Upper lobe of left lung (tissue), 6 donors: ENCODE measurements at regions not wholly inside any gene's neighbourhood (a gene's known extent, or its start where the extent isn't known, plus 50 kb on each side); places are given as distances from the start of the nearest gene placed in this dataset.

Source experiments
- ATAC-seq, 2 donors: fragments of 200-7000 bp; cut with Tn5 transposase; one replicate each; pipeline ENCODE4 v1.9.1; 2022; ENCODE audit warnings: mild to moderate bottlenecking in 2 of 2, moderate library complexity in 2 of 2; ENCODE audit not compliant: low FRiP score in 2 of 2
- DNase-seq, 2 donors: peaks; one replicate each; pipeline ENCODE4 v3.0.0-alpha.2; 2019 to 2020
- H3K27ac ChIP-seq, 4 donors: fragments of 200-600 bp; sonication (generic); one replicate each; pipeline ENCODE4 v1.5.1; 2016 to 2019
- H3K27me3 ChIP-seq, 4 donors: fragments of 200-600 bp; sonication (generic); one replicate each; pipeline ENCODE4 v1.5.1; 2017 to 2019
- H3K36me3 ChIP-seq, 4 donors: fragments of 200-600 bp; sonication (generic); one replicate each; pipeline ENCODE4 v1.5.1; 2016 to 2019
- H3K4me1 ChIP-seq, 4 donors: fragments of 200-600 bp; sonication (generic); one replicate each; pipeline ENCODE4 v1.5.1; 2018 to 2019
- H3K4me3 ChIP-seq, 4 donors: fragments of 200-600 bp; sonication (generic); one replicate each; pipeline ENCODE4 v1.5.1; 2017 to 2019; ENCODE audit warnings: mild to moderate bottlenecking in 2 of 4, moderate library complexity in 1 of 4
- H3K9me3 ChIP-seq, 4 donors: fragments of 200-600 bp; sonication (generic); one replicate each; pipeline ENCODE4 v1.5.1; 2018 to 2019
- CTCF ChIP-seq, 6 experiments: fragments of 450-650 bp in 4 of 6; fragments of 200-600 bp in 2 of 6; sonication (generic) in 2 of 6; IDR thresholded peaks; one replicate each; pipeline ENCODE4 v1.5.1; 2016 to 2019; ENCODE audit warnings: antibody characterized with exemption in 6 of 6
- EP300 ChIP-seq, 4 donors: sonication (generic); formaldehyde crosslinking; IDR thresholded peaks; one replicate each; pipeline ENCODE4 v1.5.1; 2017; ENCODE audit warnings: antibody characterized with exemption in 4 of 4, control low read depth in 2 of 4
- POLR2A ChIP-seq, 4 donors: fragments of 450-650 bp; IDR thresholded peaks; one replicate each; pipeline ENCODE4 v1.5.1; 2016 to 2017; ENCODE audit warnings: antibody characterized with exemption in 4 of 4, mild to moderate bottlenecking in 2 of 4
- POLR2AphosphoS5 ChIP-seq, 2 donors: sonication (generic); formaldehyde crosslinking; IDR thresholded peaks; one replicate each; pipeline ENCODE4 v1.5.1; 2017; ENCODE audit warnings: antibody characterized with exemption in 2 of 2
- WGBS, 2 donors: methylation state at CpG; one replicate each; pipeline ENCODE4 v1.1.5; 2017 to 2018; 5-methylcytosine and 5-hydroxymethylcytosine counted together
- donor health status: DM: no; HTN: no; CAD: no; lungs with moderate emphysema.
- donor health status: DM: no; HTN: yes; CAD: no; lungs with severe emphysema.

DNA sequence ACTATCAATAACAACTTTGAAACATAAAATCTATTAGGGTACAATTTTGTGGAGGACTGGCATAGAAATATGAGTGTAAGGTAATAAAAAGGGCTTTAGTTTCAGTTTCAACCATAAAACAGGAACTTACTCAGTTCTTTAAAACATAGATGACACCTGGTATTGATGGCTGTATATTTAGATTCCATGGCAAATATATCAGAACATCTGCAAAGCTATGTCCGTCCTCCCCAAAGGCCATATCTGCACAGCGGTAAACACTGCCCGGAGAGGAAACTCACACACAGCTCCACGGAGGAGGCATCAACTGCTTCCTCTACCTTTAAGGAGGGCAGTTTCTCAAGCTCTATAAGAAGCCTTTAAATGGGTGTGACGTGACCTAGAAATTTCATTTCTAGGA is 993.3 kb downstream of the BRD1 start:
- no peaks in the 10 kb centered on the region for H3K27me3 ChIP-seq
- 34 to 67% methylated on average over 5 of the region's 5 CpGs for whole genome bisulfite sequencing, 2 donors
- DNase-seq (no peak), ATAC-seq (no peak)
- no peak overlapping the region for H3K27ac ChIP-seq
- peaks cover 0 to 17% (median 6%) of the 10 kb centered on the region in 4 donors for H3K9me3 ChIP-seq
- no peak overlapping the region for H3K4me3 ChIP-seq
- TF ChIP-seq POLR2A (IDR thresholded peaks at IDR 0.05): no peak
- no peak for TF ChIP-seq POLR2AphosphoS5 (IDR thresholded peaks at IDR 0.05)
- no peak for TF ChIP-seq EP300 (IDR thresholded peaks at IDR 0.05)
- TF ChIP-seq CTCF (IDR thresholded peaks at IDR 0.05): no peak
- no peaks in the 10 kb centered on the region for H3K36me3 ChIP-seq
- no peaks in the 10 kb centered on the region for H3K4me1 ChIP-seq

GRCh38 chr22:48832592-48832991 is 995.1 kb downstream of the BRD1 start:
- WGBS, 2 donors: 84 to 96% methylated on average over 4 of the region's 4 CpGs
- H3K4me1 ChIP-seq: no peaks in the 10 kb centered on the region
- no peak overlapping the region for H3K27ac ChIP-seq
- DNase-seq (no peak), ATAC-seq (no peak)
- TF ChIP-seq EP300 (IDR thresholded peaks at IDR 0.05) (no peak), POLR2A (IDR thresholded peaks at IDR 0.05) (no peak), CTCF (IDR thresholded peaks at IDR 0.05) (no peak), POLR2AphosphoS5 (IDR thresholded peaks at IDR 0.05) (no peak)
- peaks cover 0 to 17% (median 6%) of the 10 kb centered on the region in 4 donors for H3K9me3 ChIP-seq
- no peaks in the 10 kb centered on the region for H3K36me3 ChIP-seq
- no peaks in the 10 kb centered on the region for H3K27me3 ChIP-seq
- no peak overlapping the region for H3K4me3 ChIP-seq

DNA sequence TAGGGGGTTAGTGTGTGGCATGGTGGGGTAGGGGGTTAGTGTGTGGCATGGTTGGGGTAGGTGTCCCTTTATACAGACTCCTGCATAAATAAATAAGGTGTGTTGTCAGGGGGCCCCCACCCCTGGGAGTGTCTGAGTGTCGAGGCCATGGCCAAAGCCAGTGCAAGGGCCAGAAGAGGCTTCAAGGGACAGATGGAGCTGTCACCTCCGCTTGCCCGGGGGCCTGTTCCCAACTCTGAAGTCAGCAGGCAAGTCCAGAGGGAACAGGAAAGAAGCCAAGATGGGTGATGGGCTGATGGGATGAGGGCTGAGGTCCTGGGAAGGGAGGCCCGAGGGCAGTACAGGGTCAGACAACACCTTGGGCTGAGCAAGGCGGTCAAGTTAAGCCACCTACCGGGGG is 997.8 kb downstream of the BRD1 start:
- no peak for ATAC-seq
- H3K27ac ChIP-seq: no peak overlapping the region
- TF ChIP-seq POLR2A (IDR thresholded peaks at IDR 0.05) (no peak), EP300 (IDR thresholded peaks at IDR 0.05) (no peak), POLR2AphosphoS5 (IDR thresholded peaks at IDR 0.05) (no peak), CTCF (IDR thresholded peaks at IDR 0.05) (no peak)
- peaks cover 0 to 17% (median 6%) of the 10 kb centered on the region in 4 donors for H3K9me3 ChIP-seq
- WGBS, 2 donors: 81 to 95% methylated on average over 6 of the region's 6 CpGs
- H3K4me3 ChIP-seq: no peak overlapping the region
- H3K4me1 ChIP-seq: no peaks in the 10 kb centered on the region
- no peak for DNase-seq
- H3K36me3 ChIP-seq: no peaks in the 10 kb centered on the region
- no peaks in the 10 kb centered on the region for H3K27me3 ChIP-seq

DNA sequence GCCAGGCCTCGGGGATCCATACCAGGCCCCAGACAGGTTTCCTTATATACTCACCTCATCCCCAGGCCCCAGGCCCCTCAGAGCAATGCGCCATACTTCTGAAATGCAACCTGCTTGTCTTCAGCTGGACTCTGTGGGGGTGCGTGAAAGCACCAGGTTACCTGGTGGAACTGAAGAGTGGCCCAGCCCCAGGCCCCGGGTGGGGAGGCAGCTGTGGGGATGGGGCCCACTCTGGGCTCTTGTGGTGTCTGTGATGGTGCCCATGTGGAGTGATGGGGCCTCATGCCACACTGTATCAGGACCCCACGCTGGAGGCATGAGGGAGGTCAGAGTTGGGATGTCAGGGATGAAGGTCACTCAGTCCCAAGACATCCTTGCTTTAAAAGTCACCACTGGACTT is 999.0 kb downstream of the BRD1 start:
- H3K27ac ChIP-seq: no peak overlapping the region
- ATAC-seq (no peak), DNase-seq (no peak)
- H3K9me3 ChIP-seq: peaks cover 0 to 17% (median 6%) of the 10 kb centered on the region in 4 donors
- no peaks in the 10 kb centered on the region for H3K36me3 ChIP-seq
- H3K4me1 ChIP-seq: no peaks in the 10 kb centered on the region
- no peaks in the 10 kb centered on the region for H3K27me3 ChIP-seq
- WGBS, 2 donors: 50 to 83% methylated on average over 1 to 5 of the region's 5 CpGs
- no peak for TF ChIP-seq POLR2AphosphoS5 (IDR thresholded peaks at IDR 0.05)
- no peak for TF ChIP-seq CTCF (IDR thresholded peaks at IDR 0.05)
- TF ChIP-seq EP300 (IDR thresholded peaks at IDR 0.05): no peak
- TF ChIP-seq POLR2A (IDR thresholded peaks at IDR 0.05): no peak
- H3K4me3 ChIP-seq: no peak overlapping the region

DNA sequence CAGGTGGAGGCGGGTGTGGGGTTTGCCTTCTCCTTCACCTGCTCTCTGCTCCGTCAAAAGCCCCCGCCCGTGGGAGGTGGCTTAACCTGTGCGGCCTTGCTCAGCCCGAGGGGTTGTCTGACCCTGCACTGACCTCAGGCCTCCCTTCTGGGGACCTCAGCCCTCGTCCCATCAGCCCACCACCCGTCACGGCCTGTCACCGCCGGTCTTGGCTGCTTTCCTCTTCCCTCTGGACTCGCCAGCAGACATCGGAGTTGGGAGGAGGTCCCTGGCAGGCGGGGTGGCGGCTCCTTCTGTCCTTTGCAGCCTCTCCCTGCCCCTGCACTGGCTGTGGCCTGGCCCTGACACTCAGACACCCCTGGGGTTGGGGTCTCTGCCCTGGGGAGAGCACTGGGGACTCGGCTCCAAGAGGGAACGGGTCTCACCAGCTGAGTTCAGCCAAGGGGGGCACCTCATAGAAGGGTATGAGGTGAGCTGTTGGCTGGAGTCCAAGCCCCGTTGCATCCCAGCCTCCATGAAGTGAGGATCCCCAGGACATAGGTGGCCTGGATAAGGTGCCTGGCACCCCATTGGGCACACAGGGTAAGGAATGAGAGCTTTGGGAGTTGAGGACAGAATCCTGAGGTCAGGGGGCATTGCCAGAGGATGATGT is 999.6 kb downstream of the BRD1 start:
- H3K4me3 ChIP-seq: no peak overlapping the region
- no peaks in the 10 kb centered on the region for H3K4me1 ChIP-seq
- H3K9me3 ChIP-seq: peaks cover 0 to 16% (median 5%) of the 10 kb centered on the region in 4 donors
- H3K36me3 ChIP-seq: no peaks in the 10 kb centered on the region
- peak in 1 of 2 donors; percentile 21 for ATAC-seq
- no peak for TF ChIP-seq CTCF (IDR thresholded peaks at IDR 0.05)
- no peak for TF ChIP-seq EP300 (IDR thresholded peaks at IDR 0.05)
- TF ChIP-seq POLR2AphosphoS5 (IDR thresholded peaks at IDR 0.05): no peak
- TF ChIP-seq POLR2A (IDR thresholded peaks at IDR 0.05): no peak
- WGBS, 2 donors: 65 to 70% methylated on average over 9 to 17 of the region's 18 CpGs
- no peak overlapping the region for H3K27ac ChIP-seq
- no peak for DNase-seq
- H3K27me3 ChIP-seq: no peaks in the 10 kb centered on the region
